ENCODE measurements at regions not wholly inside any gene's neighbourhood (a gene's known extent, or its start where the extent isn't known, plus 50 kb on each side); places are given as distances from the start of the nearest gene placed in this dataset.

GRCh38 chr2:120866483-120867140, 130.9 kb downstream of the GLI2 start:
- no peak overlapping the region for H3K4me3 ChIP-seq (ENCODE audit: low read depth, low read length)
- DNase-seq = no peak
- no peaks in the 10 kb centered on the region for H3K9me3 ChIP-seq (ENCODE audit: severe bottlenecking)
- H3K27ac ChIP-seq = no peak overlapping the region
- no peaks in the 10 kb centered on the region for H3K36me3 ChIP-seq
- TF ChIP-seq, protein P1, sequence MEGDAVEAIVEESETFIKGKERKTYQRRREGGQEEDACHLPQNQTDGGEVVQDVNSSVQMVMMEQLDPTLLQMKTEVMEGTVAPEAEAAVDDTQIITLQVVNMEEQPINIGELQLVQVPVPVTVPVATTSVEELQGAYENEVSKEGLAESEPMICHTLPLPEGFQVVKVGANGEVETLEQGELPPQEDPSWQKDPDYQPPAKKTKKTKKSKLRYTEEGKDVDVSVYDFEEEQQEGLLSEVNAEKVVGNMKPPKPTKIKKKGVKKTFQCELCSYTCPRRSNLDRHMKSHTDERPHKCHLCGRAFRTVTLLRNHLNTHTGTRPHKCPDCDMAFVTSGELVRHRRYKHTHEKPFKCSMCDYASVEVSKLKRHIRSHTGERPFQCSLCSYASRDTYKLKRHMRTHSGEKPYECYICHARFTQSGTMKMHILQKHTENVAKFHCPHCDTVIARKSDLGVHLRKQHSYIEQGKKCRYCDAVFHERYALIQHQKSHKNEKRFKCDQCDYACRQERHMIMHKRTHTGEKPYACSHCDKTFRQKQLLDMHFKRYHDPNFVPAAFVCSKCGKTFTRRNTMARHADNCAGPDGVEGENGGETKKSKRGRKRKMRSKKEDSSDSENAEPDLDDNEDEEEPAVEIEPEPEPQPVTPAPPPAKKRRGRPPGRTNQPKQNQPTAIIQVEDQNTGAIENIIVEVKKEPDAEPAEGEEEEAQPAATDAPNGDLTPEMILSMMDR (IDR thresholded peaks at IDR 0.05; ENCODE audit: low read depth, low read length) = no peak
- no peaks in the 10 kb centered on the region for H3K27me3 ChIP-seq (ENCODE audit: insufficient read depth, low read depth, severe bottlenecking)

- TF ChIP-seq, protein P1 (IDR thresholded peaks at IDR 0.05; ENCODE audit: low read depth, low read length) = no peak
- DNase-seq = no peak
- H3K36me3 ChIP-seq = no peaks in the 10 kb centered on the region
- H3K9me3 ChIP-seq (ENCODE audit: severe bottlenecking) = no peaks in the 10 kb centered on the region
- H3K27ac ChIP-seq = no peak overlapping the region
- H3K4me3 ChIP-seq (ENCODE audit: low read depth, low read length) = no peak overlapping the region
- H3K27me3 ChIP-seq (ENCODE audit: insufficient read depth, low read depth, severe bottlenecking) = no peaks in the 10 kb centered on the region
These were observed 131.9 kb downstream of the GLI2 start for GRCh38 chr2:120867290-120868241.

DNA sequence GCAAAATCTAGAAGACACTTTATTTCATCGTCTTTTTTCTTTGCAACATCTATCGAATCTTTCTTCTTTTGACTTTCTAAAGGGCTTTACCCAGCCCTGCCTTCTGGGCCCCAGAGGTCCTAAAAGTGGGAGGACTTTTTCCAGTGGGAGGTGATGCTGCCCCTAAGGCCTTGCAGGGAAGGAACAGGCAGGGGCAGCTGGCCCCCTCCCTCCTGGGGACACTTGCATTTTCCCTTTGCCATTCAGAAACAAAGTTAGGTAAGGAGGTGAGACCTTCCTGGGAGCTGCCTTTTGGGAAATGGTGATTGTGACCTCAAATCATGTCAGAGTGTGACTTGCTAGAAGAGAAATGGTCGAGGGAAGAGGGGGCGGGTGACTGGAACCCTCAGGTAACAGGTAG, 132.7 kb downstream of the GLI2 start:
- H3K27ac ChIP-seq = no peak overlapping the region
- H3K9me3 ChIP-seq (ENCODE audit: severe bottlenecking) = no peaks in the 10 kb centered on the region
- H3K27me3 ChIP-seq (ENCODE audit: insufficient read depth, low read depth, severe bottlenecking) = no peaks in the 10 kb centered on the region
- TF ChIP-seq, protein P1 (IDR thresholded peaks at IDR 0.05; ENCODE audit: low read depth, low read length) = no peak
- H3K36me3 ChIP-seq = no peaks in the 10 kb centered on the region
- DNase-seq = no peak
- no peak overlapping the region for H3K4me3 ChIP-seq (ENCODE audit: low read depth, low read length)

- Histone ChIP-seq H3K27ac (no peak overlapping the region), H3K4me3 (ENCODE audit: low read depth, low read length) (no peak overlapping the region), H3K36me3 (no peaks in the 10 kb centered on the region), H3K9me3 (ENCODE audit: severe bottlenecking) (no peaks in the 10 kb centered on the region), H3K27me3 (ENCODE audit: insufficient read depth, low read depth, severe bottlenecking) (no peaks in the 10 kb centered on the region)
- DNase-seq = no peak
- TF ChIP-seq, protein P1 (IDR thresholded peaks at IDR 0.05; ENCODE audit: low read depth, low read length) = no peak
These were observed 133.5 kb downstream of the GLI2 start for GRCh38 chr2:120869036-120869729.

DNA sequence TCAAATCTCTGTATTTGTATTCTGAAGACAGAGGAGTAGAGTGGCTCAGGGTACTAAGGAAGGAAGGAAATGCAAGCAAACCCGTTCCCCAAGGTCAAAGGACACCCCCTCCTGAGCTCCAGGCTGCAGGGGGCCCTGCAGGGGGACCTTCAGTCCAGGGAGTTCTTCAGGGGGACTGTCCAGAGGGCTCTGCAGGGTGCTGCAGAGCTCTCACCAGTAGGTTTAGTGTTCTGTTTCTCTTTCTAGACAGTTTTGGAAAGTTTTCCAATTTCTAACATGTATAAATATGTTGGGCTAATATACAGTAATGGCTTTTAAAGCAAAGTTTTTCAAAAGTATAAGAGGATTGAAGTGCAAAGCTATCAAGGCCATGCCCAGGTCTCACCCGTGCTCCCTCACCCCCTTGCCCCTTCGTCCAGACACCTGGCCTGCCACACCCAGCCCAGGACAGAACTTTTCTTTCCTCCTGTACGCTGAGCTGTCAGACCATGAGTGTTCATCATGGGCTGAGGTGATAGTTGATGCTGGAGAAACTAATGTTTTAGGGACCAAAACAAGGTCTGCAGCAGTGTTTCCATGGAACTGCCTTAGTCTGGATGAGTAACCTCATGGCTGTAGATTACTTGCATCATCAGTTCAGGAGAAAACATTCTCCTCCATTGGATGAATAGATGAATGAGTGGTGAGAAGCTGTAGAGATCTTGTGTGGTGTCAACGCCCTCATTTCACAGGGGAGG, 134.2 kb downstream of the GLI2 start:
- H3K36me3 ChIP-seq = no peaks in the 10 kb centered on the region
- no peaks in the 10 kb centered on the region for H3K9me3 ChIP-seq (ENCODE audit: severe bottlenecking)
- H3K27ac ChIP-seq = no peak overlapping the region
- TF ChIP-seq, protein P1 (IDR thresholded peaks at IDR 0.05; ENCODE audit: low read depth, low read length) = no peak
- no peak for DNase-seq
- H3K27me3 ChIP-seq (ENCODE audit: insufficient read depth, low read depth, severe bottlenecking) = no peaks in the 10 kb centered on the region
- H3K4me3 ChIP-seq (ENCODE audit: low read depth, low read length) = no peak overlapping the region
